ENCODE measurements at regions not wholly inside any gene's neighbourhood (a gene's known extent, or its start where the extent isn't known, plus 50 kb on each side); places are given as distances from the start of the nearest gene placed in this dataset.

- Histone ChIP-seq H3K9me1 (ENCODE audit: control insufficient read depth, insufficient read depth, low read length) (no peaks in the 10 kb centered on the region), H3K4me3 (no peak overlapping the region), H3K4me2 (ENCODE audit: insufficient read depth, low read length) (no peak overlapping the region), H3K27ac (ENCODE audit: extremely low read depth, low read depth, low read length) (no peak overlapping the region), H3K4me1 (replicated peaks in 1 of 2; ENCODE audit: control insufficient read depth in 2 of 2, insufficient read depth in 2 of 2, low read length in 2 of 2) (no peaks in the 10 kb centered on the region), H3K79me2 (ENCODE audit: control insufficient read depth, insufficient read depth, low read length) (no peaks in the 10 kb centered on the region), H3K36me3 (ENCODE audit: control insufficient read depth, insufficient read depth, low read length) (no peaks in the 10 kb centered on the region), H3K9me3 (replicated peaks; ENCODE audit: control insufficient read depth, insufficient read depth, low read depth, low read length) (no peaks in the 10 kb centered on the region; the same call in 1 of the 2 replicates), H3K9ac (ENCODE audit: insufficient read depth in 1 of 2, low read depth in 2 of 2, low read length in 2 of 2) (no peak overlapping the region), H4K20me1 (replicated peaks; ENCODE audit: control insufficient read depth, insufficient read depth, low read length) (no peaks in the 10 kb centered on the region), H3K27me3 (ENCODE audit: control insufficient read depth in 2 of 2, insufficient read depth in 2 of 2, low read length in 2 of 2) (no peaks in the 10 kb centered on the region), H2AFZ (ENCODE audit: low read depth, low read length) (no peak overlapping the region)
- no peak for TF ChIP-seq ZNF764 (CRISPR knock-in tag; IDR thresholded peaks at IDR 0.05; ENCODE audit: low read depth)
- TF ChIP-seq TSC22D4 (tag; IDR thresholded peaks at IDR 0.05), result no peak
- TF ChIP-seq ZKSCAN1 (IDR thresholded peaks at IDR 0.05; ENCODE audit: low read depth, low read length), result no peak
- no peak for TF ChIP-seq POLR2AphosphoS5 (IDR thresholded peaks at IDR 0.05; ENCODE audit: control insufficient read depth, insufficient read depth, low read depth, low read length)
- no peak for TF ChIP-seq ARHGAP35 (IDR thresholded peaks at IDR 0.05; ENCODE audit: partially characterized antibody)
- WGBS (ENCODE audit: insufficient coverage, low coverage, missing lambda C conversion rate), result 0% methylated on average over 3 of the region's 3 CpGs
- CTCF ChIA-PET (ENCODE audit: low intra/inter-chr PET ratio), result no interaction called here
- in situ Hi-C loops (cut with MboI), result no loop called here
- no peak for FAIRE-seq
- DNase-seq (ENCODE audit: extremely low read depth in 1 of 4, low spot score in 3 of 4), result no peak
- intact Hi-C loops (cut with micrococcal nuclease), result no loop called here
- no TSS peak for BruUV-seq (replicated peaks)
- POLR2A ChIA-PET, result no interaction called here
- ATAC-seq, result no peak
These were observed 444.4 kb upstream of the RGS17 start for GRCh38 chr6:153575528-153575927.

GRCh38 chr6:153574231-153574630, 443.1 kb upstream of the RGS17 start:
- TF ChIP-seq BDP1 (IDR thresholded peaks at IDR 0.05; ENCODE audit: insufficient read depth, insufficient read length), result no peak
- no peak for TF ChIP-seq TAF7 (tag; IDR thresholded peaks at IDR 0.05)
- no peak for TF ChIP-seq JUND (IDR thresholded peaks at IDR 0.05; ENCODE audit: borderline replicate concordance, low read depth, low read length)
- no peak for TF ChIP-seq JUND (tag; IDR thresholded peaks at IDR 0.05; ENCODE audit: borderline replicate concordance, low read depth, low read length)
- TF ChIP-seq CAMTA2 (CRISPR knock-in tag; conservative IDR thresholded peaks at IDR 0.05), result no peak
- TF ChIP-seq, protein P1, sequence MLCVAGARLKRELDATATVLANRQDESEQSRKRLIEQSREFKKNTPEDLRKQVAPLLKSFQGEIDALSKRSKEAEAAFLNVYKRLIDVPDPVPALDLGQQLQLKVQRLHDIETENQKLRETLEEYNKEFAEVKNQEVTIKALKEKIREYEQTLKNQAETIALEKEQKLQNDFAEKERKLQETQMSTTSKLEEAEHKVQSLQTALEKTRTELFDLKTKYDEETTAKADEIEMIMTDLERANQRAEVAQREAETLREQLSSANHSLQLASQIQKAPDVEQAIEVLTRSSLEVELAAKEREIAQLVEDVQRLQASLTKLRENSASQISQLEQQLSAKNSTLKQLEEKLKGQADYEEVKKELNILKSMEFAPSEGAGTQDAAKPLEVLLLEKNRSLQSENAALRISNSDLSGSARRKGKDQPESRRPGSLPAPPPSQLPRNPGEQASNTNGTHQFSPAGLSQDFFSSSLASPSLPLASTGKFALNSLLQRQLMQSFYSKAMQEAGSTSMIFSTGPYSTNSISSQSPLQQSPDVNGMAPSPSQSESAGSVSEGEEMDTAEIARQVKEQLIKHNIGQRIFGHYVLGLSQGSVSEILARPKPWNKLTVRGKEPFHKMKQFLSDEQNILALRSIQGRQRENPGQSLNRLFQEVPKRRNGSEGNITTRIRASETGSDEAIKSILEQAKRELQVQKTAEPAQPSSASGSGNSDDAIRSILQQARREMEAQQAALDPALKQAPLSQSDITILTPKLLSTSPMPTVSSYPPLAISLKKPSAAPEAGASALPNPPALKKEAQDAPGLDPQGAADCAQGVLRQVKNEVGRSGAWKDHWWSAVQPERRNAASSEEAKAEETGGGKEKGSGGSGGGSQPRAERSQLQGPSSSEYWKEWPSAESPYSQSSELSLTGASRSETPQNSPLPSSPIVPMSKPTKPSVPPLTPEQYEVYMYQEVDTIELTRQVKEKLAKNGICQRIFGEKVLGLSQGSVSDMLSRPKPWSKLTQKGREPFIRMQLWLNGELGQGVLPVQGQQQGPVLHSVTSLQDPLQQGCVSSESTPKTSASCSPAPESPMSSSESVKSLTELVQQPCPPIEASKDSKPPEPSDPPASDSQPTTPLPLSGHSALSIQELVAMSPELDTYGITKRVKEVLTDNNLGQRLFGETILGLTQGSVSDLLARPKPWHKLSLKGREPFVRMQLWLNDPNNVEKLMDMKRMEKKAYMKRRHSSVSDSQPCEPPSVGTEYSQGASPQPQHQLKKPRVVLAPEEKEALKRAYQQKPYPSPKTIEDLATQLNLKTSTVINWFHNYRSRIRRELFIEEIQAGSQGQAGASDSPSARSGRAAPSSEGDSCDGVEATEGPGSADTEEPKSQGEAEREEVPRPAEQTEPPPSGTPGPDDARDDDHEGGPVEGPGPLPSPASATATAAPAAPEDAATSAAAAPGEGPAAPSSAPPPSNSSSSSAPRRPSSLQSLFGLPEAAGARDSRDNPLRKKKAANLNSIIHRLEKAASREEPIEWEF (CRISPR knock-in tag; IDR thresholded peaks at IDR 0.05), result no peak
- TF ChIP-seq ZNF354B (CRISPR knock-in tag; IDR thresholded peaks at IDR 0.05), result no peak
- Histone ChIP-seq H3K27ac (ENCODE audit: extremely low read depth, low read depth, low read length) (no peak overlapping the region), H3K4me2 (ENCODE audit: insufficient read depth, low read length) (no peak overlapping the region), H3K4me3 (no peak overlapping the region), H3K27me3 (ENCODE audit: control insufficient read depth in 2 of 2, insufficient read depth in 2 of 2, low read length in 2 of 2) (no peaks in the 10 kb centered on the region), H3K4me1 (replicated peaks in 1 of 2; ENCODE audit: control insufficient read depth in 2 of 2, insufficient read depth in 2 of 2, low read length in 2 of 2) (no peaks in the 10 kb centered on the region), H3K9ac (ENCODE audit: insufficient read depth in 1 of 2, low read depth in 2 of 2, low read length in 2 of 2) (no peak overlapping the region), H4K20me1 (replicated peaks; ENCODE audit: control insufficient read depth, insufficient read depth, low read length) (no peaks in the 10 kb centered on the region), H3K79me2 (ENCODE audit: control insufficient read depth, insufficient read depth, low read length) (no peaks in the 10 kb centered on the region), H3K9me1 (ENCODE audit: control insufficient read depth, insufficient read depth, low read length) (no peaks in the 10 kb centered on the region), H3K9me3 (replicated peaks; ENCODE audit: control insufficient read depth, insufficient read depth, low read depth, low read length) (no peaks in the 10 kb centered on the region; the same call in 1 of the 2 replicates), H3K36me3 (ENCODE audit: control insufficient read depth, insufficient read depth, low read length) (no peaks in the 10 kb centered on the region), H2AFZ (ENCODE audit: low read depth, low read length) (no peak overlapping the region)
- FAIRE-seq (no peak), DNase-seq (ENCODE audit: extremely low read depth in 1 of 4, low spot score in 3 of 4) (no peak), ATAC-seq (no peak)
- in situ Hi-C loops (cut with MboI) (no loop called here), intact Hi-C loops (cut with micrococcal nuclease) (no loop called here)
- POLR2A ChIA-PET, result interaction anchor here (0.6 kb wide), 1 partner anchor 516 kb away, joined by 3 read pairs; no protein-coding TSS in a partner anchor
- BruUV-seq (replicated peaks), result no TSS peak
- CTCF ChIA-PET (ENCODE audit: low intra/inter-chr PET ratio), result no interaction called here
- 0% methylated on average over 2 of the region's 2 CpGs for WGBS (ENCODE audit: insufficient coverage, low coverage, missing lambda C conversion rate)
